K562 (cell line): ENCODE measurements at regions not wholly inside any gene's neighbourhood (a gene's known extent, or its start where the extent isn't known, plus 50 kb on each side); places are given as distances from the start of the nearest gene placed in this dataset.
A peak's percentile ranks its signal among the peaks of the same experiment; 100 is the strongest.

ENCODE experiments used
- ATAC-seq: fragments of 200-7000 bp; cut with Tn5 transposase; 3 replicates; pipeline ENCODE4 v1.9.1; 2020; ENCODE audit warnings: moderate library complexity
- BruUV-seq: library from RNA; stranded (reverse); fragments of 400-500 nt; replicated peaks from 2 replicates; lab custom pipeline; 2021; lab: Mats Ljungman, UMichigan
- CTCF ChIA-PET: fragments of 300-600 bp; formaldehyde crosslinking; extraction: SDS; loops from one replicate; lab custom pipeline; 2021; ENCODE audit warnings: low intra/inter-chr PET ratio; lab: Yijun Ruan, JAX
- POLR2A ChIA-PET: fragments of 300-600, 350-650 bp; sonication (Branson Sonifier 250); formaldehyde crosslinking; extraction: SDS; loops from one replicate; lab custom pipeline; 2021; ENCODE audit warnings: antibody characterized with exemption, inconsistent platforms; lab: Yijun Ruan, JAX
- DNase-seq, 4 experiments: peaks; one replicate each; pipeline versions ENCODE4 v3.0.0 to v3.0.0-alpha.2; 2011 to 2018; ENCODE audit warnings: low spot score in 3 of 4, mixed read lengths in 3 of 4; ENCODE audit errors: extremely low read depth in 1 of 4
- FAIRE-seq: peaks from 2 replicates; lab custom pipeline; 2011; peaks lifted over from hg19 to GRCh38; lab: Jason Lieb, UNC
- H2AFZ ChIP-seq: 2 replicates; pipeline ENCODE4 v1.6.0; 2011; ENCODE audit warnings: low read depth, low read length, control low read depth, inconsistent platforms
- H3K27ac ChIP-seq: fragments of 200-600 bp; 3 replicates; pipeline ENCODE4 v1.8.0; 2011; ENCODE audit warnings: low read depth, mild to moderate bottlenecking, control low read depth, inconsistent platforms, low read length, moderate library complexity, mixed read lengths; ENCODE audit errors: extremely low read depth
- H3K27me3 ChIP-seq, 2 experiments: fragments of 300-600 bp in 1 of 2; 2 replicates in 1 of 2; 3 replicates in 1 of 2; pipeline versions ENCODE4 v1.6.0 to v1.8.0; 2011; ENCODE audit warnings: inconsistent platforms in 2 of 2, low read length in 2 of 2, mild to moderate bottlenecking in 1 of 2, mixed read lengths in 1 of 2, moderate library complexity in 1 of 2; ENCODE audit not compliant: control insufficient read depth in 2 of 2, insufficient read depth in 2 of 2
- H3K36me3 ChIP-seq: fragments of 300-600 bp; 3 replicates; pipeline ENCODE4 v1.8.0; 2011; ENCODE audit warnings: mild to moderate bottlenecking, low read length, inconsistent platforms; ENCODE audit not compliant: control insufficient read depth, insufficient read depth
- H3K4me1 ChIP-seq, 2 experiments: fragments of 200-600 bp in 1 of 2; replicated peaks in 1 of 2; 2 replicates in 1 of 2; 3 replicates in 1 of 2; pipeline versions ENCODE4 v1.5.1 to v1.8.0; 2011; ENCODE audit warnings: inconsistent platforms in 2 of 2, low read length in 2 of 2, mild to moderate bottlenecking in 1 of 2, mixed read lengths in 1 of 2, moderate library complexity in 1 of 2; ENCODE audit not compliant: control insufficient read depth in 2 of 2, insufficient read depth in 2 of 2
- H3K4me2 ChIP-seq: 2 replicates; pipeline ENCODE4 v1.6.1; 2011; ENCODE audit warnings: low read length, control low read depth, inconsistent platforms, mixed read lengths; ENCODE audit not compliant: insufficient read depth
- H3K4me3 ChIP-seq: fragments of 200-600 bp; sonication (generic), shearing (Covaris generic); 2 replicates; pipeline ENCODE4 v1.5.1; 2016; ENCODE audit warnings: control low read depth, inconsistent platforms
- H3K79me2 ChIP-seq: fragments of 200-600 bp; 3 replicates; pipeline ENCODE4 v1.8.0; 2011; ENCODE audit warnings: low read length, inconsistent platforms; ENCODE audit not compliant: control insufficient read depth, insufficient read depth
- H3K9ac ChIP-seq, 2 experiments: 2 replicates each; pipeline versions ENCODE4 v1.6.0 to v1.6.1; 2011; ENCODE audit warnings: low read depth in 2 of 2, low read length in 2 of 2, control low read depth in 1 of 2, inconsistent platforms in 1 of 2, mild to moderate bottlenecking in 1 of 2, mixed read lengths in 1 of 2; ENCODE audit not compliant: insufficient read depth in 1 of 2
- H3K9me1 ChIP-seq: one replicate; pipeline ENCODE4 v1.6.0; 2011; ENCODE audit warnings: inconsistent platforms, mild to moderate bottlenecking, low read length, moderate library complexity; ENCODE audit not compliant: control insufficient read depth, insufficient read depth
- H3K9me3 ChIP-seq: replicated peaks from 2 replicates; pipeline ENCODE4 v1.5.1; 2011; ENCODE audit warnings: low read depth, low read length, inconsistent platforms; ENCODE audit not compliant: control insufficient read depth, insufficient read depth
- H4K20me1 ChIP-seq: replicated peaks from 2 replicates; pipeline ENCODE4 v1.6.1; 2011; ENCODE audit warnings: low read length, inconsistent platforms, mixed read lengths; ENCODE audit not compliant: control insufficient read depth, insufficient read depth
- MTA2 ChIP-seq: fragments of 450-650 bp; IDR thresholded peaks from 2 replicates; pipeline ENCODE4 v1.6.1; 2016; ENCODE audit warnings: low read depth
- SPI1 ChIP-seq: IDR thresholded peaks from 2 replicates; pipeline ENCODE4 v1.6.1; 2011; ENCODE audit warnings: low read depth, low read length, control low read depth, borderline replicate concordance
- SRSF3 ChIP-seq: fragments of 200-400 bp; formaldehyde crosslinking; IDR thresholded peaks from 2 replicates; pipeline ENCODE4 v1.6.1; 2016; ENCODE audit warnings: mild to moderate bottlenecking, low read length, moderate library complexity; ENCODE audit not compliant: insufficient read depth
- YBX1 ChIP-seq: fragments of 450-650 bp; IDR thresholded peaks from 2 replicates; pipeline ENCODE4 v1.7.1; 2016; ENCODE audit warnings: mild to moderate bottlenecking
- ZNF143 ChIP-seq: sonication (generic); formaldehyde crosslinking; IDR thresholded peaks from 2 replicates; pipeline ENCODE4 v1.9.0; 2022; ENCODE audit warnings: mild to moderate bottlenecking, missing genetic modification reagents
- WGBS: fragments of 100-300 bp; shearing (Covaris generic); methylation state at CpG from one replicate; pipeline ENCODE4 v1.1.6; 2016; ENCODE audit warnings: low coverage, mixed read lengths; ENCODE audit not compliant: insufficient coverage; ENCODE audit errors: missing lambda C conversion rate; 5-methylcytosine and 5-hydroxymethylcytosine counted together
- in situ Hi-C: fragments of 300-500 bp; cut with MboI; formaldehyde crosslinking; loops from 4 replicates; pipeline ENCODE4 v1.15.0; 2018; ENCODE audit warnings: inconsistent platforms, mixed read lengths
- intact Hi-C: fragments of 100-400 bp; cut with micrococcal nuclease; formaldehyde crosslinking; loops from 2 replicates; pipeline ENCODE4 v1.14.2; 2022
- TF ChIP-seq, protein P1 (sequence below): sonication (generic); formaldehyde crosslinking; IDR thresholded peaks from 2 replicates; pipeline ENCODE4 v1.8.0; 2022; ENCODE audit warnings: mild to moderate bottlenecking, missing genetic modification reagents, borderline replicate concordance
- TF ChIP-seq, protein P2 (sequence below): fragments of 250-450 bp; sonication (Bioruptor Pico); IDR thresholded peaks from 2 replicates; pipeline ENCODE4 v1.5.0; 2020; ENCODE audit warnings: mild to moderate bottlenecking, borderline replicate concordance

DNA sequence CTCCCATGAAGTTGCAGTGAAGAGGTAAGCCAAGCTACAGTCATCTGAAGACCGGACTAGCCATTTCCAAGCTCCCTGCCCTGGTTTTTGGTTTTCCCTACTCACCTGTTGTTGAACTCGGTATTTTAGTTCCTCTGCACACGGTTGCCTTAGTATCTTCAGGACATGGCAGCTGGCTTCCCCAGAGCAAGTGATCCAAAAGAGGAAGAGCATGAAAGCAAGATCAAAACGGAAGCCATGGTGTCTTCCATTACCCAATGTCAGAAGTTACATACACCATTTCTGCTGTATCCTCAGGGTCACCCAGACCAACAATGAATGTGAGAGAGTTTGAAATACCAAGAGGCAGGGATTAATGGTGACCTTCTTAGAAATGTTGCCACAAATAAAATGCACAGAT is 276.6 kb upstream of the CNR1 start:
- intact Hi-C loops: no loop called here
- TF ChIP-seq MTA2 (no peak), SPI1 (peak; percentile 30; the same call in 1 of the 2 replicates)
- DNase-seq (no peak), ATAC-seq (no peak), FAIRE-seq (no peak)
- ChIA-PET POLR2A (no interaction called here), CTCF (no interaction called here)
- H3K9ac ChIP-seq: no peak overlapping the region
- H3K4me2 ChIP-seq: no peak overlapping the region
- H4K20me1 ChIP-seq: no peaks in the 10 kb centered on the region
- H3K9me1 ChIP-seq: no peaks in the 10 kb centered on the region
- no peak overlapping the region for H2AFZ ChIP-seq
- H3K4me1 ChIP-seq: no peaks in the 10 kb centered on the region
- no peaks in the 10 kb centered on the region for H3K79me2 ChIP-seq
- no peak overlapping the region for H3K27ac ChIP-seq
- no peaks in the 10 kb centered on the region for H3K36me3 ChIP-seq
- no peaks in the 10 kb centered on the region for H3K9me3 ChIP-seq
- 0% methylated on average over 4 of the region's 4 CpGs for WGBS
- in situ Hi-C loops: no loop called here
- no peaks in the 10 kb centered on the region for H3K27me3 ChIP-seq
- BruUV-seq: no TSS peak
- H3K4me3 ChIP-seq: no peak overlapping the region

DNA sequence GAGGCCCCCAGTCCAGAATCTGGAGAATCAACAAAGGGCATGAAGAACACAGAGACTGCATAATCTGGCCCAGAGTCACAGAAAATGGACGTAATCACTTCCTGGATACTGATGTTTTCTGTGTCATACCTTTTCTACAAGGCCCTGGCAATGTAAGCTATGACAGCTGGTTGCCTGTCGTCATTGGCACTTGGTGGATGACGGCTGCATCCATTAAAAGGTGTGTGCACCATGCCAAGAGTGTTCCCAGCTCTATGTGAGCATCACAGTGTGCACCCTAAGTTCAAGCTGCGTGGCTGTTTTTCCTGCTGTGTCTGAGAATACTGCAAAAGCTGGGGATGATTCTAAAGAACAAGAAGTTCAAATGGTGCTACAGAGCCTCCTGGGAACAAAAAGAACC is 275.2 kb upstream of the CNR1 start:
- ATAC-seq (no peak), DNase-seq (no peak), FAIRE-seq (no peak)
- no peak overlapping the region for H3K27ac ChIP-seq
- H3K9ac ChIP-seq: no peak overlapping the region
- no peaks in the 10 kb centered on the region for H3K79me2 ChIP-seq
- ChIA-PET CTCF (no interaction called here), POLR2A (no interaction called here)
- H2AFZ ChIP-seq: no peak overlapping the region
- no peak overlapping the region for H3K4me2 ChIP-seq
- H3K36me3 ChIP-seq: no peaks in the 10 kb centered on the region
- intact Hi-C loops (no loop called here), in situ Hi-C loops (no loop called here)
- no peaks in the 10 kb centered on the region for H3K27me3 ChIP-seq
- no peaks in the 10 kb centered on the region for H3K9me3 ChIP-seq
- H3K4me1 ChIP-seq: no peaks in the 10 kb centered on the region
- WGBS: 0% methylated on average over 4 of the region's 4 CpGs
- H4K20me1 ChIP-seq: no peaks in the 10 kb centered on the region
- no peaks in the 10 kb centered on the region for H3K9me1 ChIP-seq
- H3K4me3 ChIP-seq: no peak overlapping the region
- no TSS peak for BruUV-seq
- no peak for TF ChIP-seq YBX1
- TF ChIP-seq, protein P1, sequence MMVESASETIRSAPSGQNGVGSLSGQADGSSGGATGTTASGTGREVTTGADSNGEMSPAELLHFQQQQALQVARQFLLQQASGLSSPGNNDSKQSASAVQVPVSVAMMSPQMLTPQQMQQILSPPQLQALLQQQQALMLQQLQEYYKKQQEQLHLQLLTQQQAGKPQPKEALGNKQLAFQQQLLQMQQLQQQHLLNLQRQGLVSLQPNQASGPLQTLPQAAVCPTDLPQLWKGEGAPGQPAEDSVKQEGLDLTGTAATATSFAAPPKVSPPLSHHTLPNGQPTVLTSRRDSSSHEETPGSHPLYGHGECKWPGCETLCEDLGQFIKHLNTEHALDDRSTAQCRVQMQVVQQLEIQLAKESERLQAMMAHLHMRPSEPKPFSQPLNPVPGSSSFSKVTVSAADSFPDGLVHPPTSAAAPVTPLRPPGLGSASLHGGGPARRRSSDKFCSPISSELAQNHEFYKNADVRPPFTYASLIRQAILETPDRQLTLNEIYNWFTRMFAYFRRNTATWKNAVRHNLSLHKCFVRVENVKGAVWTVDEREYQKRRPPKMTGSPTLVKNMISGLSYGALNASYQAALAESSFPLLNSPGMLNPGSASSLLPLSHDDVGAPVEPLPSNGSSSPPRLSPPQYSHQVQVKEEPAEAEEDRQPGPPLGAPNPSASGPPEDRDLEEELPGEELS (CRISPR knock-in tag): no peak
- TF ChIP-seq, protein P2, sequence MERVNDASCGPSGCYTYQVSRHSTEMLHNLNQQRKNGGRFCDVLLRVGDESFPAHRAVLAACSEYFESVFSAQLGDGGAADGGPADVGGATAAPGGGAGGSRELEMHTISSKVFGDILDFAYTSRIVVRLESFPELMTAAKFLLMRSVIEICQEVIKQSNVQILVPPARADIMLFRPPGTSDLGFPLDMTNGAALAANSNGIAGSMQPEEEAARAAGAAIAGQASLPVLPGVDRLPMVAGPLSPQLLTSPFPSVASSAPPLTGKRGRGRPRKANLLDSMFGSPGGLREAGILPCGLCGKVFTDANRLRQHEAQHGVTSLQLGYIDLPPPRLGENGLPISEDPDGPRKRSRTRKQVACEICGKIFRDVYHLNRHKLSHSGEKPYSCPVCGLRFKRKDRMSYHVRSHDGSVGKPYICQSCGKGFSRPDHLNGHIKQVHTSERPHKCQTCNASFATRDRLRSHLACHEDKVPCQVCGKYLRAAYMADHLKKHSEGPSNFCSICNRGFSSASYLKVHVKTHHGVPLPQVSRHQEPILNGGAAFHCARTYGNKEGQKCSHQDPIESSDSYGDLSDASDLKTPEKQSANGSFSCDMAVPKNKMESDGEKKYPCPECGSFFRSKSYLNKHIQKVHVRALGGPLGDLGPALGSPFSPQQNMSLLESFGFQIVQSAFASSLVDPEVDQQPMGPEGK (CRISPR knock-in tag): no peak
- TF ChIP-seq SRSF3: no peak
- TF ChIP-seq ZNF143 (CRISPR knock-in tag): no peak
